HepG2 (cell line): ENCODE measurements at regions not wholly inside any gene's neighbourhood (a gene's known extent, or its start where the extent isn't known, plus 50 kb on each side); places are given as distances from the start of the nearest gene placed in this dataset.

ENCODE experiments used
- ASH2L ChIP-seq: fragments of 300-600, 200-600 bp; sonication (generic); IDR thresholded peaks from 2 replicates; pipeline ENCODE4 v1.7.0; 2017; ENCODE audit warnings: low read depth, mild to moderate bottlenecking, moderate library complexity, mixed read lengths, low read length; ENCODE audit not compliant: insufficient read length
- FOXC1 ChIP-seq: sonication (generic); formaldehyde crosslinking; IDR thresholded peaks from 2 replicates; pipeline ENCODE4 v1.8.0; 2022; ENCODE audit warnings: mild to moderate bottlenecking, missing genetic modification reagents, borderline replicate concordance
- GTF2F1 ChIP-seq: fragments of 150-350 bp; IDR thresholded peaks from 2 replicates; pipeline ENCODE4 v1.6.1; 2014; ENCODE audit warnings: low read length
- HMG20A ChIP-seq: IDR thresholded peaks from 2 replicates; pipeline ENCODE4 v1.6.1; 2016; ENCODE audit warnings: borderline replicate concordance
- KLF6 ChIP-seq: IDR thresholded peaks from 2 replicates; pipeline ENCODE4 v1.8.0; 2016; ENCODE audit warnings: missing biosample characterization, missing genetic modification reagents
- MLLT10 ChIP-seq: sonication (generic); formaldehyde crosslinking; IDR thresholded peaks from 2 replicates; pipeline ENCODE4 v1.4.0; 2020; ENCODE audit warnings: missing genetic modification reagents
- NFIC ChIP-seq: IDR thresholded peaks from 2 replicates; pipeline ENCODE4 v1.6.1; 2012; ENCODE audit warnings: mild to moderate bottlenecking, low read length, inconsistent platforms
- PTBP1 ChIP-seq: fragments of 200-400 bp; formaldehyde crosslinking; IDR thresholded peaks from 2 replicates; pipeline ENCODE4 v1.6.1; 2018; ENCODE audit warnings: low read length, low read depth; ENCODE audit not compliant: poor library complexity, severe bottlenecking
- SRF ChIP-seq: IDR thresholded peaks from 2 replicates; pipeline ENCODE4 v1.6.1; 2011; ENCODE audit warnings: mild to moderate bottlenecking, low read depth, low read length, moderate library complexity
- TSC22D2 ChIP-seq: sonication (generic); formaldehyde crosslinking; IDR thresholded peaks from 2 replicates; pipeline ENCODE4 v1.5.1; 2020; ENCODE audit warnings: missing genetic modification reagents, mild to moderate bottlenecking, borderline replicate concordance
- U2AF1 ChIP-seq: fragments of 200-400 bp; formaldehyde crosslinking; optimal IDR thresholded peaks from 2 replicates; pipeline ENCODE3; 2017; ENCODE audit warnings: mild to moderate bottlenecking, low read depth, low read length
- ZBTB38 ChIP-seq: sonication (generic); formaldehyde crosslinking; IDR thresholded peaks from 2 replicates; pipeline ENCODE4 v1.5.1; 2020; ENCODE audit warnings: mild to moderate bottlenecking, missing genetic modification reagents
- ZNF557 ChIP-seq: sonication (generic); formaldehyde crosslinking; IDR thresholded peaks from 2 replicates; pipeline ENCODE4 v1.4.0; 2020; ENCODE audit warnings: missing genetic modification reagents
- ZNF605 ChIP-seq: sonication (generic); formaldehyde crosslinking; IDR thresholded peaks from 2 replicates; pipeline ENCODE4 v1.8.0; 2022; ENCODE audit warnings: mild to moderate bottlenecking, missing genetic modification reagents
- ZNF7 ChIP-seq: IDR thresholded peaks from 2 replicates; pipeline ENCODE4 v1.6.1; 2016; ENCODE audit warnings: missing biosample characterization, missing genetic modification reagents
- ZNF713 ChIP-seq: sonication (generic); formaldehyde crosslinking; IDR thresholded peaks from 2 replicates; pipeline ENCODE4 v1.4.0; 2020; ENCODE audit warnings: mild to moderate bottlenecking, missing genetic modification reagents
- ZNF776 ChIP-seq: sonication (generic); formaldehyde crosslinking; IDR thresholded peaks from 2 replicates; pipeline ENCODE4 v1.4.0; 2020; ENCODE audit warnings: mild to moderate bottlenecking, missing genetic modification reagents
- ZNF790 ChIP-seq: sonication (generic); formaldehyde crosslinking; IDR thresholded peaks from 2 replicates; pipeline ENCODE4 v1.8.0; 2022; ENCODE audit warnings: missing genetic modification reagents, mild to moderate bottlenecking, borderline replicate concordance
- TF ChIP-seq, protein P1 (sequence below): IDR thresholded peaks from 2 replicates; pipeline ENCODE4 v1.6.1; 2016; ENCODE audit warnings: missing biosample characterization, missing genetic modification reagents, low read depth
- TF ChIP-seq, protein P2 (sequence below): sonication (generic); formaldehyde crosslinking; IDR thresholded peaks from 2 replicates; pipeline ENCODE4 v1.4.0; 2020; ENCODE audit warnings: missing genetic modification reagents, mild to moderate bottlenecking, borderline replicate concordance
- TF ChIP-seq, protein P3 (sequence below): sonication (generic); formaldehyde crosslinking; IDR thresholded peaks from 2 replicates; pipeline ENCODE4 v1.4.0; 2020; ENCODE audit warnings: mild to moderate bottlenecking, missing genetic modification reagents
- TF ChIP-seq, protein P4 (sequence below): sonication (generic); formaldehyde crosslinking; IDR thresholded peaks from 2 replicates; pipeline ENCODE4 v1.4.0; 2020; ENCODE audit warnings: mild to moderate bottlenecking, missing genetic modification reagents
- TF ChIP-seq, protein P5 (sequence below): sonication (generic); formaldehyde crosslinking; IDR thresholded peaks from 2 replicates; pipeline ENCODE4 v1.8.0; 2023; ENCODE audit warnings: mild to moderate bottlenecking, missing genetic modification reagents

DNA sequence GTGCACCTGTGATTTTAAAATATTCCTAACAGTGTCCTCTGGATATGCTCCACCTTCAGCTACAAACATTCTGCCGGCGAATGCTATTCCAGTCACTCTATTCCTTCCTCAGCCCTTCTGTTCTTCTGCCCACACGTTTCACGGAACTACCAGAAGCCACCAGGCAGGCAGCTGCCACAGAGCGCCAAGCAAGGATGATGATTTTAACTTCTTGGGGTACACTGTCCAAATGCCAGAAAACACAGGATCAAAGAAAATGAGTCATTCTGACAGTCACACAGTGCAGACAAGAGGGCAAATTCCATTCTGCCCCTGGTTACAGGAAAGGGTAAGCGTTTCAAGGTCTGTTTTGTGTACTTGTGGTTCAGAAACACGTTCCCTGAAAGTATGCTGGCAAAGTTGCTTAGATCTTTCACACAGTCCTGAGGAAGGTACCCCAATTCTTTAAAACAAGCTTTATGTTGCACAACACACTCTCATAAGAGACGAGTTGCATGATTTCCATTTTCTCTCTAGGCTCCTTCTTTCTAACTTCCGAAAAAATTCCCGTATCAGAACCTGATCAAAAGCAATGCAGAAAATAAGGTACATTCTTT is 508.3 kb upstream of the PKN2 start (continued):
- TF ChIP-seq, protein P1, sequence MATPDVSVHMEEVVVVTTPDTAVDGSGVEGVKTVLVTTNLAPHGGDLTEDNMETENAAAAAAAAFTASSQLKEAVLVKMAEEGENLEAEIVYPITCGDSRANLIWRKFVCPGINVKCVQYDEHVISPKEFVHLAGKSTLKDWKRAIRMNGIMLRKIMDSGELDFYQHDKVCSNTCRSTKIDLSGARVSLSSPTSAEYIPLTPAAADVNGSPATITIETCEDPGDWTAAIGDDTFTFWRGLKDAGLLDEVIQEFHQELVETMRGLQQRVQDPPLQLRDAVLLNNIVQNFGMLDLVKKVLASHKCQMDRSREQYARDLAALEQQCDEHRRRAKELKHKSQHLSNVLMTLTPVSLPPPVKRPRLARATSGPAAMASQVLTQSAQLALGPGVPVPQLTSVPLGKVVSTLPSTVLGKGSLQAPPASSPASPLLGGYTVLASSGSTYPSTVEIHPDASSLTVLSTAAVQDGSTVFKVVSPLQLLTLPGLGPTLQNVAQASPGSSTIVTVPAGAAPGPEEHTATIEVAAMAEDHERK (CRISPR knock-in tag) = 0 out of 2 replicates have a peak, but pooled peaks have one; percentile 23
- TF ChIP-seq KLF6 (CRISPR knock-in tag) = no peak
- no peak for TF ChIP-seq SRF
- TF ChIP-seq, protein P2, sequence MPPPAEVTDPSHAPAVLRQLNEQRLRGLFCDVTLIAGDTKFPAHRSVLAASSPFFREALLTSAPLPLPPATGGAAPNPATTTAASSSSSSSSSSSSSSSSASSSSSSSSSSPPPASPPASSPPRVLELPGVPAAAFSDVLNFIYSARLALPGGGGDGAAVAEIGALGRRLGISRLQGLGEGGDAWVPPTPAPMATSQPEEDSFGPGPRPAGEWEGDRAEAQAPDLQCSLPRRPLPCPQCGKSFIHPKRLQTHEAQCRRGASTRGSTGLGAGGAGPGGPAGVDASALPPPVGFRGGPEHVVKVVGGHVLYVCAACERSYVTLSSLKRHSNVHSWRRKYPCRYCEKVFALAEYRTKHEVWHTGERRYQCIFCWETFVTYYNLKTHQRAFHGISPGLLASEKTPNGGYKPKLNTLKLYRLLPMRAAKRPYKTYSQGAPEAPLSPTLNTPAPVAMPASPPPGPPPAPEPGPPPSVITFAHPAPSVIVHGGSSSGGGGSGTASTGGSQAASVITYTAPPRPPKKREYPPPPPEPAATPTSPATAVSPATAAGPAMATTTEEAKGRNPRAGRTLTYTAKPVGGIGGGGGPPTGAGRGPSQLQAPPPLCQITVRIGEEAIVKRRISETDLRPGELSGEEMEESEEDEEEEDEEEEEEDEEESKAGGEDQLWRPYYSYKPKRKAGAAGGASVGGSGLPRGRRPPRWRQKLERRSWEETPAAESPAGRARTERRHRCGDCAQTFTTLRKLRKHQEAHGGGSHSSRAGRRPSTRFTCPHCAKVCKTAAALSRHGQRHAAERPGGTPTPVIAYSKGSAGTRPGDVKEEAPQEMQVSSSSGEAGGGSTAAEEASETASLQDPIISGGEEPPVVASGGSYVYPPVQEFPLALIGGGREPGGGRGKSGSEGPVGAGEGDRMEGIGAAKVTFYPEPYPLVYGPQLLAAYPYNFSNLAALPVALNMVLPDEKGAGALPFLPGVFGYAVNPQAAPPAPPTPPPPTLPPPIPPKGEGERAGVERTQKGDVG = no peak
- no peak for TF ChIP-seq PTBP1
- no peak for TF ChIP-seq MLLT10 (CRISPR knock-in tag)
- TF ChIP-seq GTF2F1 = no peak
- TF ChIP-seq ZNF713 (CRISPR knock-in tag) = no peak
- TF ChIP-seq, protein P3, sequence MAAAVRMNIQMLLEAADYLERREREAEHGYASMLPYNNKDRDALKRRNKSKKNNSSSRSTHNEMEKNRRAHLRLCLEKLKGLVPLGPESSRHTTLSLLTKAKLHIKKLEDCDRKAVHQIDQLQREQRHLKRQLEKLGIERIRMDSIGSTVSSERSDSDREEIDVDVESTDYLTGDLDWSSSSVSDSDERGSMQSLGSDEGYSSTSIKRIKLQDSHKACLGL (CRISPR knock-in tag) = no peak
- TF ChIP-seq TSC22D2 = no peak; the same call in 1 of the 2 replicates
- TF ChIP-seq, protein P4, sequence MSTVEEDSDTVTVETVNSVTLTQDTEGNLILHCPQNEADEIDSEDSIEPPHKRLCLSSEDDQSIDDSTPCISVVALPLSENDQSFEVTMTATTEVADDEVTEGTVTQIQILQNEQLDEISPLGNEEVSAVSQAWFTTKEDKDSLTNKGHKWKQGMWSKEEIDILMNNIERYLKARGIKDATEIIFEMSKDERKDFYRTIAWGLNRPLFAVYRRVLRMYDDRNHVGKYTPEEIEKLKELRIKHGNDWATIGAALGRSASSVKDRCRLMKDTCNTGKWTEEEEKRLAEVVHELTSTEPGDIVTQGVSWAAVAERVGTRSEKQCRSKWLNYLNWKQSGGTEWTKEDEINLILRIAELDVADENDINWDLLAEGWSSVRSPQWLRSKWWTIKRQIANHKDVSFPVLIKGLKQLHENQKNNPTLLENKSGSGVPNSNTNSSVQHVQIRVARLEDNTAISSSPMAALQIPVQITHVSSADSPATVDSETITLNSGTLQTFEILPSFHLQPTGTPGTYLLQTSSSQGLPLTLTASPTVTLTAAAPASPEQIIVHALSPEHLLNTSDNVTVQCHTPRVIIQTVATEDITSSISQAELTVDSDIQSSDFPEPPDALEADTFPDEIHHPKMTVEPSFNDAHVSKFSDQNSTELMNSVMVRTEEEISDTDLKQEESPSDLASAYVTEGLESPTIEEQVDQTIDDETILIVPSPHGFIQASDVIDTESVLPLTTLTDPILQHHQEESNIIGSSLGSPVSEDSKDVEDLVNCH (CRISPR knock-in tag) = no peak
- no peak for TF ChIP-seq ZNF557 (CRISPR knock-in tag)
- no peak for TF ChIP-seq FOXC1 (CRISPR knock-in tag)
- no peak for TF ChIP-seq ZNF776 (CRISPR knock-in tag)
- TF ChIP-seq HMG20A (CRISPR knock-in tag) = peak; percentile 100
- TF ChIP-seq ASH2L = peak; percentile 94
- TF ChIP-seq, protein P5, sequence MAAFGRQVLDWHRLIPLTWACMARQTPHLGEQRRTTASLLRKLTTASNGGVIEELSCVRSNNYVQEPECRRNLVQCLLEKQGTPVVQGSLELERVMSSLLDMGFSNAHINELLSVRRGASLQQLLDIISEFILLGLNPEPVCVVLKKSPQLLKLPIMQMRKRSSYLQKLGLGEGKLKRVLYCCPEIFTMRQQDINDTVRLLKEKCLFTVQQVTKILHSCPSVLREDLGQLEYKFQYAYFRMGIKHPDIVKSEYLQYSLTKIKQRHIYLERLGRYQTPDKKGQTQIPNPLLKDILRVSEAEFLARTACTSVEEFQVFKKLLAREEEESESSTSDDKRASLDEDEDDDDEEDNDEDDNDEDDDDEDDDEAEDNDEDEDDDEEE = no peak
- no peak for TF ChIP-seq ZNF7 (CRISPR knock-in tag)
- peak; percentile 58; the same call in 1 of the 2 replicates for TF ChIP-seq ZNF605 (CRISPR knock-in tag)
- TF ChIP-seq ZNF790 = no peak
- TF ChIP-seq NFIC = peak; percentile 98
- no peak for TF ChIP-seq U2AF1
- TF ChIP-seq ZBTB38 (CRISPR knock-in tag) = no peak; the same call in 1 of the 2 replicates
